Astrocyte (in vitro differentiated cells and primary cell): ENCODE measurements at regions not wholly inside any gene's neighbourhood (a gene's known extent, or its start where the extent isn't known, plus 50 kb on each side); places are given as distances from the start of the nearest gene placed in this dataset.

ENCODE experiments used
- DNase-seq: peaks from one replicate; pipeline ENCODE4 v3.0.0-alpha.2; 2010; ENCODE audit warnings: low read depth
- FAIRE-seq: peaks from 2 replicates; lab custom pipeline; 2011; peaks lifted over from hg19 to GRCh38; lab: Jason Lieb, UNC
- H2AFZ ChIP-seq: 2 replicates; pipeline ENCODE4 v1.6.0; 2012; ENCODE audit warnings: low read depth, low read length, inconsistent platforms
- H3K27ac ChIP-seq: 2 replicates; pipeline ENCODE4 v1.5.1; 2011; ENCODE audit warnings: low read depth, low read length, inconsistent platforms
- H3K27me3 ChIP-seq: 2 replicates; pipeline ENCODE4 v1.6.0; 2011; ENCODE audit warnings: low read length, inconsistent platforms; ENCODE audit not compliant: insufficient read depth
- H3K36me3 ChIP-seq: 2 replicates; pipeline ENCODE4 v1.5.1; 2011; ENCODE audit warnings: low read length, inconsistent platforms; ENCODE audit not compliant: insufficient read depth
- H3K4me1 ChIP-seq: 2 replicates; pipeline ENCODE4 v1.5.1; 2011; ENCODE audit warnings: low read length, inconsistent platforms; ENCODE audit not compliant: insufficient read depth
- H3K4me2 ChIP-seq: 2 replicates; pipeline ENCODE4 v1.6.0; 2012; ENCODE audit warnings: low read length, inconsistent platforms
- H3K4me3 ChIP-seq: 2 replicates; pipeline ENCODE4 v1.5.1; 2011; ENCODE audit warnings: low read depth, mild to moderate bottlenecking, low read length, inconsistent platforms; ENCODE audit not compliant: insufficient read depth
- H3K79me2 ChIP-seq: 2 replicates; pipeline ENCODE4 v1.6.0; 2012; ENCODE audit warnings: mild to moderate bottlenecking, low read length, inconsistent platforms; ENCODE audit not compliant: insufficient read depth
- H3K9ac ChIP-seq: 2 replicates; pipeline ENCODE4 v1.6.0; 2012; ENCODE audit warnings: mild to moderate bottlenecking, low read length, inconsistent platforms
- H3K9me3 ChIP-seq: 2 replicates; pipeline ENCODE4 v1.5.1; 2012; ENCODE audit warnings: low read depth, mild to moderate bottlenecking, low read length, inconsistent platforms; ENCODE audit not compliant: insufficient read depth
- H4K20me1 ChIP-seq: 2 replicates; pipeline ENCODE4 v1.6.0; 2012; ENCODE audit warnings: low read length, inconsistent platforms; ENCODE audit not compliant: insufficient read depth
- H3K27ac Mint-ChIP-seq: one replicate; pipeline ENCODE4 v1.8.0; 2021; ENCODE audit warnings: mild to moderate bottlenecking, mixed read lengths; ENCODE audit not compliant: unreplicated experiment
- H3K27me3 Mint-ChIP-seq: one replicate; pipeline ENCODE4 v1.8.0; 2021; ENCODE audit warnings: low read depth, mixed read lengths; ENCODE audit not compliant: unreplicated experiment
- H3K36me3 Mint-ChIP-seq: one replicate; pipeline ENCODE4 v1.8.0; 2021; ENCODE audit warnings: low read depth, mixed read lengths; ENCODE audit not compliant: unreplicated experiment
- H3K4me1 Mint-ChIP-seq: one replicate; pipeline ENCODE4 v1.8.0; 2021; ENCODE audit warnings: low read depth, mixed read lengths; ENCODE audit not compliant: unreplicated experiment
- H3K4me3 Mint-ChIP-seq: one replicate; pipeline ENCODE4 v1.8.0; 2021; ENCODE audit warnings: mild to moderate bottlenecking, moderate library complexity, mixed read lengths; ENCODE audit not compliant: unreplicated experiment
- H3K9me3 Mint-ChIP-seq: one replicate; pipeline ENCODE4 v1.8.0; 2021; ENCODE audit warnings: mild to moderate bottlenecking, mixed read lengths; ENCODE audit not compliant: unreplicated experiment
- CTCF ChIP-seq: IDR thresholded peaks from 2 replicates; pipeline ENCODE4 v1.5.1; 2011; ENCODE audit warnings: low read depth, mild to moderate bottlenecking, inconsistent platforms, low read length, moderate library complexity; ENCODE audit not compliant: insufficient read depth
- EZH2 ChIP-seq: IDR thresholded peaks from 2 replicates; pipeline ENCODE4 v1.6.1; 2012; ENCODE audit warnings: mild to moderate bottlenecking, low read length, inconsistent platforms; ENCODE audit not compliant: insufficient read depth

- Histone ChIP-seq H3K4me2 (no peak overlapping the region), H3K79me2 (no peaks in the 10 kb centered on the region), H3K9ac (no peak overlapping the region), H3K4me3 (no peak overlapping the region), H3K27ac (no peak overlapping the region), H2AFZ (no peak overlapping the region), H3K36me3 (no peaks in the 10 kb centered on the region), H3K9me3 (no peaks in the 10 kb centered on the region), H3K27me3 (no peaks in the 10 kb centered on the region), H4K20me1 (no peaks in the 10 kb centered on the region), H3K4me1 (no peaks in the 10 kb centered on the region)
- Mint-ChIP-seq H3K36me3 (no peaks in the 10 kb centered on the region), H3K4me1 (peaks cover 8% of the 10 kb centered on the region), H3K27ac (no peak overlapping the region), H3K9me3 (no peaks in the 10 kb centered on the region), H3K4me3 (no peak overlapping the region), H3K27me3 (no peaks in the 10 kb centered on the region)
- DNase-seq (peak; percentile 43), FAIRE-seq (no peak)
- TF ChIP-seq CTCF: no peak
- no peak for TF ChIP-seq EZH2
Observed at GRCh38 chr4:20462426-20463175, 210.9 kb downstream of the SLIT2 start.

- H3K9ac ChIP-seq: no peak overlapping the region
- Mint-ChIP-seq H3K36me3 (no peaks in the 10 kb centered on the region), H3K4me1 (peaks cover 8% of the 10 kb centered on the region), H3K9me3 (no peaks in the 10 kb centered on the region), H3K27ac (no peak overlapping the region), H3K27me3 (no peaks in the 10 kb centered on the region), H3K4me3 (no peak overlapping the region)
- FAIRE-seq (no peak), DNase-seq (no peak)
- H3K27ac ChIP-seq: no peak overlapping the region
- H3K4me3 ChIP-seq: no peak overlapping the region
- H3K36me3 ChIP-seq: no peaks in the 10 kb centered on the region
- H4K20me1 ChIP-seq: no peaks in the 10 kb centered on the region
- no peak overlapping the region for H2AFZ ChIP-seq
- no peaks in the 10 kb centered on the region for H3K9me3 ChIP-seq
- H3K4me1 ChIP-seq: no peaks in the 10 kb centered on the region
- H3K4me2 ChIP-seq: no peak overlapping the region
- H3K79me2 ChIP-seq: no peaks in the 10 kb centered on the region
- no peak for TF ChIP-seq CTCF
- no peak for TF ChIP-seq EZH2
- no peaks in the 10 kb centered on the region for H3K27me3 ChIP-seq
Observed at GRCh38 chr4:20463176-20463430, 211.4 kb downstream of the SLIT2 start.

GRCh38 chr4:20464381-20464780 lies 212.7 kb downstream of the SLIT2 start:
- Histone ChIP-seq H4K20me1 (no peaks in the 10 kb centered on the region), H3K9me3 (no peaks in the 10 kb centered on the region), H3K36me3 (no peaks in the 10 kb centered on the region), H3K79me2 (no peaks in the 10 kb centered on the region), H3K27me3 (no peaks in the 10 kb centered on the region), H3K4me2 (peak overlapping the region; percentile 50), H2AFZ (no peak overlapping the region), H3K4me1 (no peaks in the 10 kb centered on the region), H3K4me3 (no peak overlapping the region), H3K27ac (no peak overlapping the region), H3K9ac (no peak overlapping the region)
- Mint-ChIP-seq H3K27ac (no peak overlapping the region), H3K4me1 (peaks cover 8% of the 10 kb centered on the region), H3K36me3 (no peaks in the 10 kb centered on the region), H3K27me3 (no peaks in the 10 kb centered on the region), H3K9me3 (no peaks in the 10 kb centered on the region), H3K4me3 (no peak overlapping the region)
- peak; percentile 75 for DNase-seq
- FAIRE-seq: peak; percentile 60
- TF ChIP-seq EZH2 (no peak), CTCF (no peak)
